ENCODE measurements at regions not wholly inside any gene's neighbourhood (a gene's known extent, or its start where the extent isn't known, plus 50 kb on each side); places are given as distances from the start of the nearest gene placed in this dataset.
A peak's percentile ranks its signal among the peaks of the same experiment; 100 is the strongest.

GRCh38 chr1:234734869-234735268 is 124.9 kb upstream of the IRF2BP2 start (continued):
- peak; percentile 87 for TF ChIP-seq CSRNP1 (CRISPR knock-in tag; IDR thresholded peaks at IDR 0.05)
- TF ChIP-seq ZNF557 (CRISPR knock-in tag; IDR thresholded peaks at IDR 0.05) = peak; percentile 98
- TF ChIP-seq KAT7 (CRISPR knock-in tag; IDR thresholded peaks at IDR 0.05; ENCODE audit: borderline replicate concordance) = 0 out of 2 replicates have a peak, but pooled peaks have one; percentile 52
- TF ChIP-seq ELF3 (CRISPR knock-in tag; IDR thresholded peaks at IDR 0.05) = peak; percentile 88
- no peak for TF ChIP-seq LCORL (IDR thresholded peaks at IDR 0.05)
- TF ChIP-seq LCORL (CRISPR knock-in tag; IDR thresholded peaks at IDR 0.05) = no peak
- TF ChIP-seq RFXANK (CRISPR knock-in tag; IDR thresholded peaks at IDR 0.05) = no peak
- TF ChIP-seq PHF20 (CRISPR knock-in tag; IDR thresholded peaks at IDR 0.05) = peak; percentile 41; the same call in 1 of the 2 replicates
- peak; percentile 75 for TF ChIP-seq HNF1B (CRISPR knock-in tag; IDR thresholded peaks at IDR 0.05)
- TF ChIP-seq ZNF3 (CRISPR knock-in tag; IDR thresholded peaks at IDR 0.05) = no peak
- peak; percentile 88; the same call in 1 of the 2 replicates for TF ChIP-seq DMTF1 (CRISPR knock-in tag; IDR thresholded peaks at IDR 0.05)
- no peak for TF ChIP-seq ZNF530 (CRISPR knock-in tag; IDR thresholded peaks at IDR 0.05; ENCODE audit: low read depth)
- no peak for TF ChIP-seq ZNF24 (IDR thresholded peaks at IDR 0.05)
- TF ChIP-seq TFE3 (CRISPR knock-in tag; IDR thresholded peaks at IDR 0.05) = peak; percentile 92
- no peak; the same call in 1 of the 2 replicates for TF ChIP-seq GPN1 (CRISPR knock-in tag; IDR thresholded peaks at IDR 0.05; ENCODE audit: borderline replicate concordance)
- peak; percentile 77; the same call in 1 of the 2 replicates for TF ChIP-seq SNAPC2 (CRISPR knock-in tag; IDR thresholded peaks at IDR 0.05)
- TF ChIP-seq ZNF10 (CRISPR knock-in tag; IDR thresholded peaks at IDR 0.05; ENCODE audit: borderline replicate concordance, low read depth) = no peak
- TF ChIP-seq ATF5 (CRISPR knock-in tag; IDR thresholded peaks at IDR 0.05; ENCODE audit: low read depth) = peak; percentile 92; the same call in 1 of the 2 replicates
- TF ChIP-seq ZNF225 (CRISPR knock-in tag; IDR thresholded peaks at IDR 0.05) = peak; percentile 42; the same call in 1 of the 2 replicates
- TF ChIP-seq IRF1 (CRISPR knock-in tag; IDR thresholded peaks at IDR 0.05; ENCODE audit: low read depth) = peak; percentile 70; the same call in 1 of the 2 replicates
- peak; percentile 94 for TF ChIP-seq ZNF761 (CRISPR knock-in tag; conservative IDR thresholded peaks at IDR 0.05)
- TF ChIP-seq GZF1 (CRISPR knock-in tag; IDR thresholded peaks at IDR 0.05) = 0 out of 2 replicates have a peak, but pooled peaks have one; percentile 35
- TF ChIP-seq ZNF607 (CRISPR knock-in tag; IDR thresholded peaks at IDR 0.05; ENCODE audit: borderline replicate concordance) = peak; percentile 97
- no peak for TF ChIP-seq YEATS2 (CRISPR knock-in tag; IDR thresholded peaks at IDR 0.05; ENCODE audit: borderline replicate concordance)
